Epidermal melanocyte (primary cell): ENCODE measurements at regions not wholly inside any gene's neighbourhood (a gene's known extent, or its start where the extent isn't known, plus 50 kb on each side); places are given as distances from the start of the nearest gene placed in this dataset.
"Not testable (repeated sequence)": the region's sequence is repeated elsewhere in the genome, so short reads cannot be mapped to it uniquely, and the experiment has no call there.

Source experiments
- DNase-seq: peaks from one replicate; pipeline ENCODE4 v3.0.0; 2011; ENCODE audit warnings: low spot score; ENCODE audit not compliant: insufficient read length

- DNase-seq, result no peak
Measured at GRCh38 chr5:154653418-154653763, 101.8 kb upstream of the LARP1 start.

DNA sequence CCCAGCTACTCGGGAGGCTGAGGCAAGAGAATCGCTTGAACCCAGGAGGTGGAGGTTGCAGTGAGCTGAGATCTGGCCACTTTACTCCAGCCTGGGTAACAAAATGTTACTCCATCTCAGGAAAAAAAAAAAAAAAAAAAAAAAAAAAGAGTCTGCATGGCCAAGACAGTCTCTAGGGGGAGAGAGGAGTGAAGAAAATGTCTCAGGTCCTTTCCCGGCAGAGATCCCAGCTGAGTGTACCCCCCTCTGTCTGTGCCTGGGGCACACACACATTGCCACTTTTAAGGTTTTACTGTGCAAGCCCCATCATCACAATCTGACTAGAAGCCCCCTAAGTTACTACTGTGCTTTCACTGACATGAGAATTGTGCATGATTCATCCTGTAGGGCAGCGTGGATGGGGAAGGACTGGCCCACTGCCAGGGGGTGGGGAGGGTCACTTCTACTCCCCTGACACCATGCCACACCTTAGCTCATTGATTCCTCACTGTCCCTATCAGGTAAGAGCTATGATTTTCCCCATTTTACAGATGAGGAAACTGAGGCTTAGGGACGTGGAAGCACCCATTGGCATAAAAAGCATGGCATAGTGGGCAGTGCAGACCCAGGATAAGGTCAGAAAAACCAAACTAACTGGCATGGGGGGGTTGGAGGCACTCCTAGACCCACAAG lies 102.3 kb upstream of the LARP1 start:
- no peak for DNase-seq

DNA sequence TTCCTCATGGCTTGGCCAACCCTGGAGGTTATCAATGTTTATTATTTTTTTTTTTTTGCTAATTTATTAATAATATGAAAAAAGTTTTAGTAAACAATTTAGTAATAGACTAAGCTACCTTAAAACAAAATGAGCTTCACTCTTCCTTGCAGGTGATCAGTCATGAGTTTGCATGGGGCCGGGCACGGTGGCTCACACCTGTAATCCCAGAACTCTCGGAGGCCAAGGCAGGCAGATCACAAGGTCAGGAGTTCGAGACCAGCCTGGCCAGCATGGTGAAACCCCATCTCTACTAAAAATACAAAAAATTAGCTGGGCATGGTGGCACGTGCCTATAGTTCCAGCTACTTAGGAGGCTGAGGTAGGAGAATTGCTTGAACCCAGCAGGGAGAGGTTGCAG lies 103.4 kb upstream of the LARP1 start:
- not testable (repeated sequence) for DNase-seq

DNA sequence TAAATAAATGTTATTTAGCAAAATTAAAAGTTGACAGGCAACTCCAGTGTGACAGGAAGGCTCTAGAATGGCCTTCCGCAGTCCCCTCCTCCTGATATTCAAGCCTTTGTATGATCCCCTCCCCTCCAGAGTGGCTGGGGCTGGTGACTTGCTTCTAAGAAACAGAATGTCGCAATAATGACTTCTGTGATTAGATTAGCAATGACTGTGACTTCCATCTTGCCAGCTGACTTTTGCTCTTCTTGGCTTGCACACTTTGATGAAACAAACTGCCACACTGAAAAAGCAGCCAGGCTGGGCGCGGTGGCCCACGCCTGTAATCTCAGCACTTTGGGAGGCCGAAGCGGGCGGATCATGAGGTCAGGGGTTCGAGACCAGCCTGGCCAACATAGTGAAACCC lies 106.5 kb upstream of the LARP1 start:
- no peak for DNase-seq

DNA sequence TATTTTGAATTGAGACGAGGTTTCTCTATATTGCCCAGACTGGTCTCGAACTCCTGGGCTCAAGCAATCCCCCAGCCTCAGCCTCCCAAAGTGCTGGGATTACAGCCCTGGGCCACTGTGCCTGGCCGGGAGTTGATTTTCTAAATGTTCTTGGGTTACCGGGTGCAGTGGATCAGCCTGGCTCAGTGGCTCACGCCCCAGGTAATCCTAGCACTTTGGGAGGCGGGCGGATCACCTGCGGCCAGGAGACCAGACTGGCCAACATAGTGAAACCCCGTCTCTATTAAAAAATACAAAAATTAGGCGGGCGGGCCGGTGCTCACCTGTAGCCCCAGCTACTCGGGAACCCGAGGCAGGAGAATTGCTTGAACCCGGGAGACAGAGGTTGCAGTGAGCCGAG lies 106.9 kb upstream of the LARP1 start:
- DNase-seq, result no peak

- DNase-seq, result no peak
Measured at GRCh38 chr5:154647761-154648145, 107.4 kb upstream of the LARP1 start.

GRCh38 chr5:154647114-154647760 lies 107.9 kb upstream of the LARP1 start:
- DNase-seq, result no peak

DNA sequence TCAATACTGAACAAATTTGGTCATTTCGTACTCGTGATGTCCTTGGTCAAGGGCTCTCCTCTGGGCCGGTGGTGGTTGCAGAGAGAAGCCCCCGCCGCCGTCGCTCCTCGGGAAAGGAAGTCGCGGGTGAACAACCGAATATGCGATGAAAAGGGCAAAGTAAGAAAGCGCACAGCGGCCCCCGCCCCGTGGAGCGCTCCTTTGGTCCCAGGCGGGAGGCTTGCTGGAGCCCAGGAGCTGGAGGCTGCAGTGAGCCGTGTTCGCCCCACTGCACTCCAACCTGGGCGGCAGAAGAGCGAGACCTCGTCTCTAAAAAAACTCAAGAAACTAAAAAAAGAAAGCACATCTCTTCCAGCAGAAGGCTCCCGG lies 108.4 kb upstream of the LARP1 start:
- DNase-seq, result no peak

DNA sequence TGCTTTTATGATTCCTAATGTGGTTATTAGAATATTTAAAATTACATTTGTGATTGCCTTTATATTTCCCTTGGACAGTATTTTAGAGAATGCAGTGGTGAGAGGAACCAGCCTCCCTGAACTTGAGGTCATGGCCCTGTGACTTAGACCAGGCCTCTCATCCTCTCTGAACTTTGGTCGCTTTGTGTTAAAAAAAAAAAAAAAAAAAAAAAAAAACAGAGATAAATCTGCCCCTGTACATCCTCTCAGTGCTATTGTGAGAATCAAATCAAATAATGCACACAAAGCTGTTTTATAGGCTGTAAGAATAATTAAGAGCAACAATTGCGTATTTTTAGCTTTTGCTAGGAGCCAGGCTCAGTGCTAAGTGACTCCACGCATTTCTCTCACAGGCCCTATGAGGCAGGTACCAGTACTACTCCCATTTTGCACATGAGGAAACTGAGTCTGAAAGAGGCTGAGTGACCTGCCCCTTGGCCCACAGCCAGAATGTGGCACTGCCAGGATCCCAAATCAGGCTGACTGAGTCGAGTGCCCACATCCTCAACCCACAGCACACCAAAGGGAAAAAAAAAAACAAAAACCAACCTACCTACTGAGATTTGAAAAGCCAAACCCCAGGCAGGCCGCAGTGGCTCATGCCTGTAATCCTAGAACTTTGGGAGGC lies 110.3 kb upstream of the LARP1 start:
- no peak for DNase-seq

DNA sequence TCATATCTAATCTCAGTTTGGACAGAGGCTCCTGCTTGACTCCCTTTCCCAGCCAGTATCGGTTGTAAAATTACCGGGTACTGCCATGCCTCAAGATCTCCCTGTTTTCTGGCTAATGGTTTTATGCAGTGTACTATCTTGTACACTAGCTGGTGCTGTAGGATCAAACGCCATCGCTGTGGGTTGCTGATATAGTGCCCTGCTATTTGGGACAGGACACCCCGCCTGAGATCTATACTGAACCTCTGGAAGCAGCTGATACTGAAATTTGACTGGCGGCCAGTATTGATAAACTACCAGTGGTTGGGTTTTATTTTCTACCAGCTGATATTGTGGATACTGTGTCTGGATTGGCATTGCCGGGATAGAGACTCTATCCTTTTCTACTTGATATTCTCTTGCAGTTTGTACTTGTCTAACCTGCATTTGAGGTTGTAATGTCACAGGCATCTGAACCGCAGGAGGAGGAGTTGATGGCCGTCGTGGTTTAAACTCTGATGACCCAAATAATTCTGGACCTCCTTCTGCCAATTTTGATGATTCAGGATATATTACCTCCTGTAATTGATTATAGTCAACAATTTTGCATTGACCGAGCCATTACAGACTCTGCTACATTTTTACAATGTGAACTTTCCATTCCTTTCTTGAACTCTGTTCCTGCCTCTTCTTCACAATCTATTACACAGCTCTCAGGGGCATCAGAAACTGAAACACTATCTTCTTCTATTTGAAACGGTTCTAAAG lies 112.5 kb upstream of the LARP1 start:
- no peak for DNase-seq

- not testable (repeated sequence) for DNase-seq
Measured at GRCh38 chr5:154640213-154640831, 114.9 kb upstream of the LARP1 start.

- not testable (repeated sequence) for DNase-seq
Measured at GRCh38 chr5:154636786-154637185, 118.4 kb upstream of the LARP1 start.

DNA sequence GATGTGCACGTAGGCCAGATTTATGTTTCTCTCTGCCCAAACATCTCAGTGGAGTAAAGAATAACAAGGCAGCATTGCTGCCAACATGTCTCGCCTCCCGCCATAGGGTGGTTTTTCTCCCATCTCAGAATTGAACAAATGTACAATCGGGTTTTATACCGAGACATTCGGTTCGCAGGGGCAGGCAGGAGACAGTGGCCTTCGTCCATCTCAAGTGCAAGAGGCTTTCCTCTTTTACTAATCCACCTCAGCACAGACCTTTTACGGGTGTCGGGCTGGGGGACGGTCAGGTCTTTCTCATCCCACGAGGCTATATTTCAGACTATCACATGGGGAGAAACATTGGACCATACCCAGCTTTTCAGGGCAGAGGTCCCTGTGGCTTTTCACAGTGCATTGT lies 118.9 kb upstream of the LARP1 start:
- not testable (repeated sequence) for DNase-seq

DNA sequence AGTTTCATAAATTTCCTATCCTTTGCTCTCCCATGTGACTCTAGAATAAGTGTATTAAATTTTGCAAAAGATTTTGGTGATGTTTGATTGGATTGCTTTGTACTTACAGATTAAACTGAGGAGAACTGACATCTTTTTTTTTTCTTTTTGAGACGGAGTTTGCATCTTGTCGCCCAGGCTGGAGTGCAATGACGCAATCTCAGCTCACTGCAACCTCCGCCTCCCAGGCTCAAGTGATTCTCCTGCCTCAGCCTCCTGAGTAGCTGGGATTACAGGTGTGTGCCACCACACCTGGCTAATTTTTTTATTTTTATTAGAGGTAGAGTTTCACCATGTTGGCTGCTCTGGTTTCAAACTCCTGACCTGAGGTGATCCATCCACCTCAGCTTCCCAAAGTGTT lies 121.4 kb upstream of the LARP1 start:
- DNase-seq, result not testable (repeated sequence)

GRCh38 chr5:154631141-154631540 lies 124.0 kb upstream of the LARP1 start:
- no peak for DNase-seq

DNA sequence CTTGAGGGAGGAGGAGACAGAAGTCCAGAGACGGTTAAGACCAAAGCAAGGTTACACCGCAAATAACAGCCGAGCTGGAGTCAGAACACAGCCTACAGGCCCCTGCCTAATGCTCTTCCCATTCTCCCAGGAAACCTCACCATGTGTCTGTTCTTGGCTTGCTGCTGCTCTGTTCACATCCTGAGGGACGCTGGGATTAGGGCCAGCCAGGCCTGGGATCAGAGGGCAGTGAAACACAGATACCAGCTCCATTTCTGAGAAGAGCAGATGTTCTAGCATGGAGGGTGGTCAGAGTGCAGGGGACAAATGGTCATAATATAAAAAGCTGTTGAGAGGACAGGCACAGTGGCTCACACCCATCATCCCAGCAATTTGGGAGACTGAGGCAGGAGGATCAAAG lies 124.8 kb upstream of the LARP1 start:
- no peak for DNase-seq

- DNase-seq, result no peak
Measured at GRCh38 chr5:154628685-154629084, 126.5 kb upstream of the LARP1 start.

DNA sequence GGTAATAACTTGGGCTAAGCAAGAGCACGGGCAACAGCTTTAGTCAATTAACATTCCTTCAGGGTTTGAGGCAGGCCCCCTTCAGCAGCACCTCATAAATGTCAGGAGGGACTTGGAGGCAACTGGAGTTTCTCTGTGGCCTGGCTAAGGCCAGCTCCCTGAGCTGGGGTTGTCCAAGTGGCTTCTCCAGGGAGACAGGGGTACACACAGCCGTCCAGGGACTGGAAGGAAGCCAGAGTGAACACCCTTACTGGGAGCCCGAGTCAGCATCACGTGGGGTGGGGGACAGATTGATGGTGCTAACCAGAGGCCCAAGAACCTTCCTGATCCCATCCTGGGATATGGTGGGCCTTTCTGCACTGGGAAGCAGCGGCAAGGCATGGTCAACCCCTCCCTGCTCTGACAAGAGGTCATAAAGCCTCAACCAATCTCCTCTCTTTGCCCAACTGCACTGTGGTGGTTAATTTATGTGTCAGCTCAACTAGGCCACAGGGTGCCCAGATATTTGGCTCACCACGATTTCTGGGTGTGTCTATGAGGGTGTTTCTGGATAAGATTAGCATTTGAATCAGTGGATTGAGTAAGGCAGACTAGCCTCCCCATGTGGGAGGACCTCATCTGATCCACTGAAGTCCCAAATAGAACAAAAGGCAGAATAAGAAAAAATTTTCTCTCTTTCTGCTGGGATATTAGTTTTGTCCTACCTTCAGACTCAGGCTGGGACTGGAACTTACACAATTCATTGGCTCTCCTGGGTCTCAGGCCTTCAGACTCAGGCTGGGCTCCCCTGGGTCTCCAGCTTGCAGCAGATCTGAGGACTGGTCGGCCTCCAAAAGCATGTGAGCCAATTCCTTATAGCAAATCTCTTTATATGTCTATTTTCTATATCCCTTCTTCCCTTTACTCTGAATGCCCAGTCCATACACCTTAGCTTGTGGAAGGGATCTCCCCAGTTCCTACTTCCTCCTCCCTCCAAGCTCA lies 127.2 kb upstream of the LARP1 start:
- DNase-seq, result peak; percentile 79

DNA sequence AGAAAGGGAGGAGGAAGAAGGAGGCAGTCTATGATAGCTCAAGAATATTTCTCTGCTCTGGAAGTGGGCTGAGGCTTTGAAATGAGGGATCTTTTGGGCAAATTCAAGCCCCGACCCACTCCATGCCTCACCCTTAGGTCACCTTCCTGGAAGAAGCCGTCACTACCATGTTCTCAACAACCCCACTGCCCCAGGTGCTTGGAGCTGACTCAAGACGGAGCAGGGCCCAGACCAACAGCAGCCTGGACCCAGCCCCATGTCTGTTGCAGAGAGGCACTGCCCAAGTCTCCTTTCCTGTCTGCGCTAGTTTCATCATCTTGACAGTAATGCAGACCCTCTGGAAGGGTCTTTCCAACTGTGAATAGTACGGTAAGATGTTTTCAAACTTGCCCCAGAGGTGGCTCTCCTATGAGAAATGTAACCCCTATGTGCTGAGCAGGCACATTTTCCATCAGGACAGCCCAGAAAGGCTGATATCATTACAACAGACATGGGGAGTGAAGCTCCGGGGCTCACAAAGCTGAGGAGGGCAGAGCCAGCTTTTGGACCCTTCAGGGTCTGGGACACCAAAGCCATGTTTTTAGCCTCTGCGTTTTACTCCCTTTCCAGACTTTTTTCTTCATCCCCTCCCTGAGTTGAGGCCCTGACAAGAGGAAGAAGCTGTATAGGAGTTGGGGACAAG lies 128.2 kb upstream of the LARP1 start:
- no peak for DNase-seq

- no peak for DNase-seq
Measured at GRCh38 chr5:154625031-154625430, 130.1 kb upstream of the LARP1 start.
